ENCODE measurements at regions not wholly inside any gene's neighbourhood (a gene's known extent, or its start where the extent isn't known, plus 50 kb on each side); places are given as distances from the start of the nearest gene placed in this dataset.
"Not testable (repeated sequence)": the region's sequence is repeated elsewhere in the genome, so short reads cannot be mapped to it uniquely, and the experiment has no call there.

- no peak for DNase-seq
Measured at GRCh38 chr12:75831402-75831801, 200.2 kb downstream of the PHLDA1 start.

- DNase-seq: no peak
Measured at GRCh38 chr12:75827061-75827460, 204.5 kb downstream of the PHLDA1 start.

GRCh38 chr12:75825686-75826085 is 205.9 kb downstream of the PHLDA1 start:
- no peak for DNase-seq

- no peak for DNase-seq
Measured at GRCh38 chr12:75823475-75823874, 208.1 kb downstream of the PHLDA1 start.

- DNase-seq: no peak
Measured at GRCh38 chr12:75822416-75822815, 209.2 kb downstream of the PHLDA1 start.

GRCh38 chr12:75820848-75821578 is 210.6 kb downstream of the PHLDA1 start:
- no peak for DNase-seq

- DNase-seq: no peak
Measured at GRCh38 chr12:75820071-75820470, 211.5 kb downstream of the PHLDA1 start.

GRCh38 chr12:75819512-75819911 is 212.1 kb downstream of the PHLDA1 start:
- DNase-seq: no peak

- DNase-seq: no peak
Measured at GRCh38 chr12:75818863-75819262, 212.7 kb downstream of the PHLDA1 start.

- no peak for DNase-seq
Measured at GRCh38 chr12:75816897-75817296, 214.7 kb downstream of the PHLDA1 start.

GRCh38 chr12:75815756-75816155 is 215.8 kb downstream of the PHLDA1 start:
- no peak for DNase-seq

GRCh38 chr12:75814851-75815754 is 216.5 kb downstream of the PHLDA1 start:
- no peak for DNase-seq

GRCh38 chr12:75813072-75813471 is 218.5 kb downstream of the PHLDA1 start:
- no peak for DNase-seq

GRCh38 chr12:75812271-75813018 is 219.1 kb downstream of the PHLDA1 start:
- no peak for DNase-seq

GRCh38 chr12:75809746-75810145 is 221.8 kb downstream of the PHLDA1 start:
- DNase-seq: no peak

- DNase-seq: no peak
Measured at GRCh38 chr12:75807494-75807893, 224.1 kb downstream of the PHLDA1 start.

- no peak for DNase-seq
Measured at GRCh38 chr12:75805905-75806304, 225.7 kb downstream of the PHLDA1 start.

GRCh38 chr12:75805320-75805719 is 226.3 kb downstream of the PHLDA1 start:
- no peak for DNase-seq

- DNase-seq: no peak
Measured at GRCh38 chr12:75798136-75798926, 233.2 kb downstream of the PHLDA1 start.

- no peak for DNase-seq
Measured at GRCh38 chr12:75795125-75795524, 236.5 kb downstream of the PHLDA1 start.

GRCh38 chr12:75792687-75793086 is 238.9 kb downstream of the PHLDA1 start:
- no peak for DNase-seq

GRCh38 chr12:75790219-75790618 is 241.4 kb downstream of the PHLDA1 start:
- DNase-seq: no peak

GRCh38 chr12:75787146-75787545 is 244.4 kb downstream of the PHLDA1 start:
- not testable (repeated sequence) for DNase-seq

All from NCI-H2107 (cell line).